ENCODE measurements at regions not wholly inside any gene's neighbourhood (a gene's known extent, or its start where the extent isn't known, plus 50 kb on each side); places are given as distances from the start of the nearest gene placed in this dataset.

GRCh38 chr9:38164659-38165221 lies 95.7 kb upstream of the SHB start (continued):
- TF ChIP-seq ZNF462 (CRISPR knock-in tag; IDR thresholded peaks at IDR 0.05) = no peak
- TF ChIP-seq ZNF114 (CRISPR knock-in tag; IDR thresholded peaks at IDR 0.05) = no peak
- no peak for TF ChIP-seq CREB1 (CRISPR knock-in tag; IDR thresholded peaks at IDR 0.05; ENCODE audit: low read depth)
- no peak for TF ChIP-seq REST (IDR thresholded peaks at IDR 0.05; ENCODE audit: unreplicated experiment)
- no peak for TF ChIP-seq EZH2phosphoT487 (IDR thresholded peaks at IDR 0.05; ENCODE audit: unreplicated experiment)
- no peak for TF ChIP-seq POLR2AphosphoS5 (IDR thresholded peaks at IDR 0.05; ENCODE audit: low read depth)
- no peak for TF ChIP-seq JUNB (IDR thresholded peaks at IDR 0.05; ENCODE audit: unreplicated experiment)

Measured in GM23338 (cell line).